OCI-LY7 (cell line): ENCODE measurements at regions not wholly inside any gene's neighbourhood (a gene's known extent, or its start where the extent isn't known, plus 50 kb on each side); places are given as distances from the start of the nearest gene placed in this dataset.

Experiments used
- BruUV-seq: library from RNA; stranded (reverse); fragments of 400-500 nt; replicated peaks from 2 replicates; lab custom pipeline; 2021; lab: Mats Ljungman, UMichigan
- CTCF ChIA-PET: fragments of 300-600 bp; sonication (Branson Sonifier 250); formaldehyde crosslinking; loops from one replicate; lab custom pipeline; 2022; ENCODE audit warnings: antibody characterized with exemption; ENCODE audit not compliant: unreplicated experiment; lab: Charles Lee
- POLR2A ChIA-PET: fragments of 300-600 bp; sonication (Branson Sonifier 250); formaldehyde crosslinking; loops from one replicate; lab custom pipeline; 2022; ENCODE audit warnings: antibody characterized with exemption; lab: Charles Lee
- DNase-seq: peaks from one replicate; pipeline ENCODE4 v3.0.0-alpha.2; 2015; ENCODE audit warnings: low spot score
- H2AFZ ChIP-seq: fragments of 200-600 bp; sonication (generic), shearing (Covaris generic); 2 replicates; pipeline ENCODE4 v1.6.1; 2014; ENCODE audit warnings: mild to moderate bottlenecking, antibody characterized with exemption, low read length, moderate library complexity
- H3K27ac ChIP-seq: fragments of 200-600 bp; sonication (generic); 2 replicates; pipeline ENCODE4 v1.5.1; 2014; ENCODE audit warnings: mixed run types, low read depth, mild to moderate bottlenecking, moderate library complexity, low read length, inconsistent platforms; ENCODE audit not compliant: poor library complexity, severe bottlenecking
- H3K36me3 ChIP-seq: fragments of 200-600 bp; sonication (generic); 2 replicates; pipeline ENCODE4 v1.6.1; 2014; ENCODE audit warnings: mild to moderate bottlenecking, antibody characterized with exemption, low read length, moderate library complexity, mixed read lengths; ENCODE audit not compliant: insufficient read depth
- H3K4me1 ChIP-seq: fragments of 200-600 bp; sonication (generic); 2 replicates; pipeline ENCODE4 v1.5.1; 2014; ENCODE audit warnings: mild to moderate bottlenecking, low read length; ENCODE audit not compliant: insufficient read depth, poor library complexity, severe bottlenecking
- H3K4me2 ChIP-seq: fragments of 200-600 bp; sonication (generic); 2 replicates; pipeline ENCODE4 v1.6.1; 2014; ENCODE audit warnings: mild to moderate bottlenecking, low read length
- H3K4me3 ChIP-seq: fragments of 200-600 bp; sonication (generic); 2 replicates; pipeline ENCODE4 v1.5.1; 2014; ENCODE audit warnings: mild to moderate bottlenecking, low read depth, low read length; ENCODE audit not compliant: poor library complexity, severe bottlenecking
- H3K79me2 ChIP-seq: fragments of 200-600 bp; sonication (generic); 2 replicates; pipeline ENCODE4 v1.6.1; 2016; ENCODE audit warnings: low read depth, mild to moderate bottlenecking, low read length, moderate library complexity, mixed read lengths; ENCODE audit not compliant: insufficient read depth
- H3K9me2 ChIP-seq: fragments of 200-600 bp; sonication (generic); 2 replicates; pipeline ENCODE4 v1.6.1; 2016; ENCODE audit warnings: mild to moderate bottlenecking, low read length, mixed read lengths; ENCODE audit not compliant: insufficient read depth
- H3K9me3 ChIP-seq: fragments of 200-600 bp; sonication (generic); 2 replicates; pipeline ENCODE4 v1.6.1; 2014; ENCODE audit warnings: mild to moderate bottlenecking, mixed run types, low read length, mixed read lengths
- H4K20me1 ChIP-seq: fragments of 200-600 bp; sonication (generic); 2 replicates; pipeline ENCODE4 v1.6.1; 2014; ENCODE audit warnings: mild to moderate bottlenecking, antibody characterized with exemption, low read length, moderate library complexity, mixed read lengths; ENCODE audit not compliant: insufficient read depth
- EZH2phosphoT487 ChIP-seq: fragments of 200-600 bp; sonication (generic); IDR thresholded peaks from 2 replicates; pipeline ENCODE4 v1.6.1; 2018; ENCODE audit warnings: low read depth, borderline replicate concordance, mild to moderate bottlenecking, mixed run types, antibody characterized with exemption, low read length, moderate library complexity, mixed read lengths
- intact Hi-C: fragments of 100-400 bp; cut with micrococcal nuclease; formaldehyde crosslinking; loops from one replicate; pipeline ENCODE4 v1.10.0; 2022; ENCODE audit not compliant: unreplicated experiment
- TF ChIP-seq, protein P1 (sequence below): fragments of 200-600 bp; sonication (generic); conservative IDR thresholded peaks from 2 replicates; pipeline ENCODE4 v1.5.1; 2014; ENCODE audit warnings: mild to moderate bottlenecking, antibody characterized with exemption, low read length, moderate library complexity, mixed read lengths

DNA sequence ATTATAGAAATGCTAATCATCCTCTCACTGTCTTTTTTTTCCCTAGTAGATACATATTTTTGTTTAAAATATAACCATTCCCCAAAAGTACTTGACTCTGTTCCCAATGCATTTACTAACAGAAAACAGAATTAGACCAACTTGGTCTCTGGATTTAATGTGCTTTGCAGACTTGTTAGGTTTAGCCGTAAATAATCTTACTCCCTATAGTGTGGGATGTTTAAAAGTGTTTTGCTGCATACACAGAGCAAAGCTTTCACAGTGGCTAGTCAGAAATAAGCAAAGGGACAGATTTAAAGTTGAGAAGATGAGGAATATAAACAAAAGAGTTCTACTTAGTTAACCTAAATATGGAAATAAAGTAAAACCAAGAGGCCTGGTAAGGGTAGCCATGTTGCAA lies 527.5 kb downstream of the HDGFL1 start:
- DNase-seq: no peak
- Histone ChIP-seq H3K27ac (no peak overlapping the region), H2AFZ (no peak overlapping the region), H3K79me2 (no peaks in the 10 kb centered on the region), H3K4me2 (no peak overlapping the region), H3K9me3 (no peaks in the 10 kb centered on the region), H3K4me1 (no peaks in the 10 kb centered on the region), H3K36me3 (no peaks in the 10 kb centered on the region), H4K20me1 (no peaks in the 10 kb centered on the region), H3K4me3 (no peak overlapping the region), H3K9me2 (no peaks in the 10 kb centered on the region)
- no peak for TF ChIP-seq EZH2phosphoT487
- TF ChIP-seq, protein P1, sequence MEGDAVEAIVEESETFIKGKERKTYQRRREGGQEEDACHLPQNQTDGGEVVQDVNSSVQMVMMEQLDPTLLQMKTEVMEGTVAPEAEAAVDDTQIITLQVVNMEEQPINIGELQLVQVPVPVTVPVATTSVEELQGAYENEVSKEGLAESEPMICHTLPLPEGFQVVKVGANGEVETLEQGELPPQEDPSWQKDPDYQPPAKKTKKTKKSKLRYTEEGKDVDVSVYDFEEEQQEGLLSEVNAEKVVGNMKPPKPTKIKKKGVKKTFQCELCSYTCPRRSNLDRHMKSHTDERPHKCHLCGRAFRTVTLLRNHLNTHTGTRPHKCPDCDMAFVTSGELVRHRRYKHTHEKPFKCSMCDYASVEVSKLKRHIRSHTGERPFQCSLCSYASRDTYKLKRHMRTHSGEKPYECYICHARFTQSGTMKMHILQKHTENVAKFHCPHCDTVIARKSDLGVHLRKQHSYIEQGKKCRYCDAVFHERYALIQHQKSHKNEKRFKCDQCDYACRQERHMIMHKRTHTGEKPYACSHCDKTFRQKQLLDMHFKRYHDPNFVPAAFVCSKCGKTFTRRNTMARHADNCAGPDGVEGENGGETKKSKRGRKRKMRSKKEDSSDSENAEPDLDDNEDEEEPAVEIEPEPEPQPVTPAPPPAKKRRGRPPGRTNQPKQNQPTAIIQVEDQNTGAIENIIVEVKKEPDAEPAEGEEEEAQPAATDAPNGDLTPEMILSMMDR: no peak
- no TSS peak for BruUV-seq
- ChIA-PET CTCF (no interaction called here), POLR2A (no interaction called here)
- intact Hi-C loops: no loop called here

DNA sequence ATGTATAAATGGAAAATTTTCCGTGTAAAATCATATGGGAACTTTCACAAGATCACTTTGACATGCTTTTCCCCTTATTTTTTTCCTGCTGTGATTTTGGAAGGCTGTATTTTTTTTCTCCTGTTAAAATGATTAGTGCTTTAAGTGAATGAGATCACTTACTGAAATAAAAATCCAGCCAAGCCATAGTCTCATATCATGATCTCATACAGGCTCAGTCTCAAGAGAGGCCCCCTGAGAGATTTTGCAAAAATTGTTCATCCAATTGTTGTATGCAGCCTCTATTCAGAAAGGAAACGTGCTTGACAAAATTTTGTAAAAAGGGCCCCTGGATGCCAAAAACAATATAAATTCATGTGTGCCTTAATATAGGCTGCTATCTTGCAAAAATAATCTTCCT lies 528.2 kb downstream of the HDGFL1 start:
- ChIA-PET CTCF (no interaction called here), POLR2A (no interaction called here)
- H3K27ac ChIP-seq: no peak overlapping the region
- H3K4me1 ChIP-seq: no peaks in the 10 kb centered on the region
- TF ChIP-seq, protein P1: no peak
- TF ChIP-seq EZH2phosphoT487: no peak
- no peak overlapping the region for H2AFZ ChIP-seq
- no peaks in the 10 kb centered on the region for H3K79me2 ChIP-seq
- H3K36me3 ChIP-seq: no peaks in the 10 kb centered on the region
- no peaks in the 10 kb centered on the region for H3K9me3 ChIP-seq
- no peaks in the 10 kb centered on the region for H4K20me1 ChIP-seq
- H3K9me2 ChIP-seq: no peaks in the 10 kb centered on the region
- intact Hi-C loops: no loop called here
- no peak overlapping the region for H3K4me2 ChIP-seq
- no peak for DNase-seq
- BruUV-seq: no TSS peak
- no peak overlapping the region for H3K4me3 ChIP-seq

DNA sequence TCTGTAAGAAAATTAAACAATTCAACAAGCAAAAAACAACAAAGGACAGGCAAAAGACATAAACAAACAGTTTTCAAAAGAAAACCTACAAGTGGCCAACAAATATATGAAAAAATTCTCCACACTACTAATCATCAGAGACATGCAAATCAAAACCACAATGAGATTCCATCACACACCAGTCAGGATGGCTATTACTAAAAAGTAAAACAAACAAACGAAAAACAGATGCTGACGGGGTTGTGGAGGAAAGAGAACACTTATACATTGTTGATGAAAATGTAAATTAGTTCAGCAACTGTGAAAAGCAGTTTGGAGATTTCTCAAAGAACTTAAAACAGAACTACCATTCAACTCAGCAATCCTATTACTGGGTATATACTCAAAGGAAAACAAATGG lies 537.6 kb downstream of the HDGFL1 start:
- no peak for DNase-seq
- ChIA-PET CTCF (no interaction called here), POLR2A (no interaction called here)
- no peaks in the 10 kb centered on the region for H4K20me1 ChIP-seq
- no peak overlapping the region for H3K4me2 ChIP-seq
- H2AFZ ChIP-seq: no peak overlapping the region
- no TSS peak for BruUV-seq
- H3K36me3 ChIP-seq: no peaks in the 10 kb centered on the region
- H3K4me1 ChIP-seq: no peaks in the 10 kb centered on the region
- H3K79me2 ChIP-seq: no peaks in the 10 kb centered on the region
- TF ChIP-seq, protein P1: no peak
- no peak for TF ChIP-seq EZH2phosphoT487
- H3K4me3 ChIP-seq: no peak overlapping the region
- intact Hi-C loops: no loop called here
- H3K9me2 ChIP-seq: no peaks in the 10 kb centered on the region
- H3K27ac ChIP-seq: no peak overlapping the region
- H3K9me3 ChIP-seq: no peaks in the 10 kb centered on the region
